ENCODE measurements at regions not wholly inside any gene's neighbourhood (a gene's known extent, or its start where the extent isn't known, plus 50 kb on each side); places are given as distances from the start of the nearest gene placed in this dataset.

- TF ChIP-seq POLR2A (IDR thresholded peaks at IDR 0.05; ENCODE audit: low read depth, low read length) = no peak
- no peak for TF ChIP-seq CTCF (IDR thresholded peaks at IDR 0.05; ENCODE audit: extremely low read depth in 1 of 2, insufficient read depth in 1 of 2, low read depth in 1 of 2, low read length in 2 of 2)
- no peak for TF ChIP-seq EZH2 (IDR thresholded peaks at IDR 0.05; ENCODE audit: borderline replicate concordance, low read depth, low read length, severe bottlenecking)
- TF ChIP-seq, protein P1, sequence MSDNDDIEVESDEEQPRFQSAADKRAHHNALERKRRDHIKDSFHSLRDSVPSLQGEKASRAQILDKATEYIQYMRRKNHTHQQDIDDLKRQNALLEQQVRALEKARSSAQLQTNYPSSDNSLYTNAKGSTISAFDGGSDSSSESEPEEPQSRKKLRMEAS (IDR thresholded peaks at IDR 0.05; ENCODE audit: insufficient read depth, insufficient read length) = no peak
- TF ChIP-seq POLR2AphosphoS5 (IDR thresholded peaks at IDR 0.05; ENCODE audit: insufficient read depth, low read depth, low read length) = no peak
- TF ChIP-seq MYC (IDR thresholded peaks at IDR 0.05; ENCODE audit: low read depth, low read length) = no peak
- TF ChIP-seq FOS (IDR thresholded peaks at IDR 0.05; ENCODE audit: borderline replicate concordance, insufficient read depth, low read length) = no peak
Measured at GRCh38 chr11:103735497-103736032, 300.9 kb upstream of the DDI1 start.
